Amniotic epithelial cell (primary cell): ENCODE measurements at regions not wholly inside any gene's neighbourhood (a gene's known extent, or its start where the extent isn't known, plus 50 kb on each side); places are given as distances from the start of the nearest gene placed in this dataset.

Source experiments
- DNase-seq: peaks from one replicate; pipeline ENCODE4 v3.0.0-alpha.2; 2010; ENCODE audit warnings: low read depth

DNA sequence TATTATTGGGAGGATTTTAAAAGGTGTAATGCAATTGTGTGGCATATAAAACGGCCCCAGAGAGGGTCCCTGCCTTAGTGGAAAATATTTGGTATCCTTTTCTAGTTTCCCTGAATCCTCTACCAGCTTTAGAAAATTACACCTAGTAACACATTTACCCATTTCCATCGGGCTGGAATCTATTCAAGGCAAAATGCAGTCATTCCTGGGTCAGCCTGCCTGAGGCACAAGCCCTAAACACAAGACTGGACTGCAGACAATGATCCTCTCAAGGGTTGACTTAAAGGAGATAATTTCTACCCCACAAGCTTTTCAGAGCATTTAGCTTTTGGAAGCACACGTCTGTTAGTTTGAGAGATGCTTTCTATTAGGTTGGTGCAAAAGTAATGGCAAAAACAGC, 124.4 kb upstream of the ADAMTSL1 start:
- no peak for DNase-seq

- no peak for DNase-seq
These were observed 123.9 kb upstream of the ADAMTSL1 start for GRCh38 chr9:18350036-18350435.

DNA sequence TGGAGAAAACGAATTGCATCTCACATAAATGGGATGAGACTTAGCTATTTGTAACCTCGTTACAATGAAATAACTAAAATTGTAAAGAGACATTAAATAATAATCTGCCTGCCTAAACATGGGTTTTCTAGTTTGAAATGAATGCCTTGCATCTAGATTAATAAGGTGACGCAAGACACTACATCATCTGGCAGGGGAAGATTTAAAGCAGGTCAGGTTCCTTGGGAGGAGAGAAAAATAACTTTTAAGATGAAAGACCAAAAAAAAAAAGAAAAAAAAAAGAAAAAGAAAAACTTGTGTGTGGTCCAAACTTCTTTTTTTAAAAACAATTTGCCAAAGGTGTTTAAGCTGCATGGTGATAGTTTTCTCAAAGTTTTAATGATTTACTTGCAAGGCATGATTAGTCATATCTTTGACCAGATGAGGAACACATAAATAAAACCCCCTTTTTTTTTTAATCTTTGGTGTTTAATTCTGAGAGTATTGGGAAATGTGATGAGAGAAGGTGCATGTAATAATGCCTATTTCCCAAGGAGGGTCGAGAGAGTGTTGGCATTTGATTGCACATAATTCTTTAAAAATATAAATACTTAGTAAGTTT, 122.9 kb upstream of the ADAMTSL1 start:
- DNase-seq = peak; percentile 58

- DNase-seq = no peak
These were observed 121.2 kb upstream of the ADAMTSL1 start for GRCh38 chr9:18352711-18353110.

GRCh38 chr9:18353473-18353872, 120.5 kb upstream of the ADAMTSL1 start:
- DNase-seq = no peak

DNA sequence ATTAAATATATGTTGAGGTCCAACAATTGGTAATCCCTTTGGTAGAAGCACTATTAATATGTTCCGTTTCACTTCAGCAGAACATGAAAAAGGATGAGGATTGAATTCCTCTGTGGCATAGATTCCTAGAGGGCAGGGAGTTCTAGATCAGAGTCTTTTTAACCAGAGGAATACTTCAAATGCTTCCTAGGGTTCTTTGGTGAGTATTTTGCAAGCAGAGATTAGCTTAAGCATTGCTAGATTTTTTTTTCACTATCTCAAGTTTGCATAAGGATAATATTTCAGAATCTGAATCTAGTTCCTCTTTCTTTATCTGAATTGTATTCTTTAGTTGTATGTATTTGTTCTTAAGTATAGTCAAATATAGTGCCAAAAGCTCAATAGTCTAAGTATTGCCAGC, 116.6 kb upstream of the ADAMTSL1 start:
- peak; percentile 66 for DNase-seq

DNA sequence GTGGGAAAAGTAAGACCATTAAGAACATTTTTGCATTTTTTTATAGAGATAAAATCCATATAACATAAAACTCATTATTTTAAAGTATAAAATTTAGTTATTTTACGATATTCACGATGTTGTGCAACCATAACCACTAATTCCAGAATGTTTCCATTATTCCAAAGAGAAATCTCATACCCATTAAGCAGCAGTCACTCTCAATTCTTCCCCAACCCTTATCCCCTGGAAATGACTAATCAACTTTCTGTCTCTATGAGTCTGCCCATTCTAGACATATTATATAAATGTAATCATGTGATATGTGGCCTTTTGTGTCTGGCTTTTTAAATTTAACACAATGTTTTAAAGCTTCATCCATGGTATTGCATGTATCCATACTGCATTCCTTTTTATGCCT, 115.6 kb upstream of the ADAMTSL1 start:
- DNase-seq = no peak

- DNase-seq = peak; percentile 46
These were observed 114.6 kb upstream of the ADAMTSL1 start for GRCh38 chr9:18359335-18359734.

DNA sequence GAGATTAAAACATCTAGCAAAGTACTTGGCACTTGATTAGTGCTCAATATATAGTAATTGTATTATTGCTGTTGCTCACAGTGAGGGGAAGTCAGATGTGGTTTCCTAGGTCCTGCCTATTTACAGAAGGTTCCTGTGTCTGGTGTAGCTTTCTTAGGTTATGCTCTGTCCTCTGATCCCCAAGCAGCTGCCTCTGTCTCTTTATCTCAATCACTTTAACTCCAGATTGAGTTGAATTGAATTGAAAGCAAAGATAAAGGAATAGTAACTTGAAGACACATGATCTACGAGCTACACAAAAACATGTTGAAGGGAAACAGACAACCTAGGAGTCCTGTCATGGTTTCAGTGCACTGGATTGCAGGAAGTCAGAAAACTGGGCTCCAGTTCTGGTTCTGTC, 113.9 kb upstream of the ADAMTSL1 start:
- no peak for DNase-seq

DNA sequence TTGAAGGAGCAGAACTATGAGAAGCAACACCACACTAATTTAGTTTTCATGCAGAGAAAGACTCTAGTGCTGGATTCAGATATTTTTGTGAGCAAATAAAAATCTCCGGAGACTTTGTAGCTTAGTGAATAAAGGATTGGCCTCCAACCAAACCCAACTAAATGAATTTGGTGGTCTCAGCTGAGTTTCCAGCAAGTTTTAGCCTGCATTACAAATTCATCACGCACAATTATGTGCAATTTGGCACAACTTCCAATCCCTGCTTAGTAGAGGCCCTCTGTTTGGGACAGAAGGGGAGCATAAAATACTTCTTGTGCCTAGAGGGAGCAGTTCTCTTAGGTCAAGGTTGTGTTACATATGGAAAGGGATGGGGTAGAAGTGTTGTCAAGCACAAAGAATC, 112.3 kb upstream of the ADAMTSL1 start:
- no peak for DNase-seq

- no peak for DNase-seq
These were observed 111.8 kb upstream of the ADAMTSL1 start for GRCh38 chr9:18362166-18362565.

DNA sequence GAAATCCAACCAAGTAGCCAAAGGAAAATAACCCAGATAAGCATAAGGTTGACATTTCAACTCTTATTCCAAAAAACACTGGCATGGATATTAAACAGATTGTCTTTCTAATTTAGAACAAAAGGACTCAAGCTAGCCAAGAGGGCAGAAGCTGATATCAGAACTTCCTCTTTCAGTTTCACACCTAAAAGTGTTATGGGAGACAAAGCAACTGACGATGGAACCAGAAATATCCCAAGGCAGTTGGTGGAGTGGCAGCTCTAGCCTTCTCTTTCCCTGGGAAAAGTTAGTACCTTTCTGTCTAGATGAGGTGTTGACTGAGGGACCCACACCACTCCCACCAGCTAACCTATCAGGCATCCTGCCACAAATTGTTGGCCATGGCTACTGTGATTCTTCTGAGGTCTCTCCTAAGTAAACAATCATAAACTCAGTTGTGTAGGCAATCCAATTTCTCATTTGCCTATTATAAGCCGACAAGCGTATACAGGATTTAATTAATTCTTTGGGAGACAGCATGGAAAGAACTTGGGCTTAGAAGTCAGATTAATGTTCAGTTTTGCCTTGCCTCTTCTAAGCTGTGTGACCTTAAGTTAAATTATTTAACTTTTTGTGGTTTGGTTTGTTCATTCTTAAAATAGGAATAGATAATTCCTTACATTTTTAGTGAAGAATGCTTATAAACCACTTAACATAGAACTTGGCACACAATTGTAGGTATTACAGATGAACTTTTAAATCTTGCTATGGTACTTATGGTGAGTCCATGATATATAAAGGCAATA, 110.9 kb upstream of the ADAMTSL1 start:
- peak; percentile 63 for DNase-seq

- DNase-seq = no peak
These were observed 108.3 kb upstream of the ADAMTSL1 start for GRCh38 chr9:18365651-18366050.

DNA sequence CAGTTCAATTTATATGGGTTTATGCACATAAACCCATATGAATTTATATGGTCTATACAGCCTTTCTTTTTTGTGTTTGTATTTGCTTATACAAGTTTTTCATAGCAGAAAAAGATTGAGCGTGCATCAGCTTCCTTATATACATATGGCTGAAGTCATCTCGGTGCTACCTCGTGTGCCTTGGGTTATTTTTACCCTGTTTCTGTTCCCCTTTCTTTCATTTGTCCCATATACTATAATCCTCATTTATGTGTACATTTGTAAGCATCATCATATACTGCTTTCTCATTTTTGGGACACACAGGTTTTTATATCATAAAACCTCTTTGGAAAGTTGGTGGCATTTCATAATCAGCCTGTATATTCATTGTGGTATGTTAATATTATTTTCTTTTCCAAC, 107.8 kb upstream of the ADAMTSL1 start:
- no peak for DNase-seq

DNA sequence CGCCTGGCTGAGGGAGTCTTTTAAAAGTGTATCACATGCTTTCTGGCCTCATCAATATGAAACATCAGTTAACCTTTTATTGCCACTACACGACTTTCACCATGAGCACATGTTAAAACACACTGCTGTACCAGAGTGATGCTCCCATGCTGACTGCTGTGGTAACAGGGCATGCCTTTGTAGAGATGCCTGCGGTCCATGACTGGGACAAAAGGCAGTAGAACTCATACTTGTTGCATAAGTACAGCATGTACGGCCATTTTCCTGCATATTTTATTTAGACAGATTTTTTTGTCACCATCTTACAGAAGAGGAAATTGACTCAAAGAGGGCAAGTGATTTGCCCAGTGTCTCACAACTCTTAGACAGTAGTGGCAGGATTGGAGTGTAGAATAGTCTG, 105.7 kb upstream of the ADAMTSL1 start:
- DNase-seq = peak; percentile 20

DNA sequence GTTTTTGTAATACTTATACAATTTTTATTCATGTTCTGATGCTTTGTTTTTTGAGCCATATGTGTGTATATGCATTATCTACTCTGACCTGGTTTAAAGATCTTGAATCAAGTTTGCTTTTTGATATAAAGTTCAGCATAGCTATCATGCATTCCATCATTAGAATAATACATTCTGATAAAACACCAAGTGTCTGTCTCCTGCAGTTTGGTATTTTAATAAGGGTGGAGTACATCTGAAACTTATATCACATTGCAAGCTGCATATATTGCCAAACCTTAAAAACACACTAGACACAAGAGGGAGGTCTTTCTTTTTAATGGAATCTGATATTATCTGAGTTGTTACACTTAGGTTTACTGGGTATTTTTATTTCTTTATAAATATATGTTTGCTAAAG, 102.8 kb upstream of the ADAMTSL1 start:
- no peak for DNase-seq

DNA sequence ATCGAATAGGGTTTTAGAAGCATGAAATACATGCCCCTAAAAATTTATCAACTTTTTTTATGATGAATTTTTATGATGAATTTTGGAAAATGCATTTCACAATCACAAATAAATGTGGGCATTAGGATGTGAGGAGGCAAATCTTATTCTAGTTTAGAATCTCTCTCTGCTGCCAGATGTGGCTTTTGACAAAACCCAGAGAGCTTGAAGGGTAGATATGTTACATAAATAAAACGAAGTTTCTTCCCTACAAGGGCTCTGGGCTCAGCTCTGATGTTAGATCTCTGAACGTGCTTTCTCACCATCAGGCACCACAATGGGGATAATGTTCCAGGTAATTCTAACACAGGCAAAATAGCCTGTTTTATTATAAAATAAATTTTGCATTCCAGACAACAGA, 102.3 kb upstream of the ADAMTSL1 start:
- peak; percentile 17 for DNase-seq

DNA sequence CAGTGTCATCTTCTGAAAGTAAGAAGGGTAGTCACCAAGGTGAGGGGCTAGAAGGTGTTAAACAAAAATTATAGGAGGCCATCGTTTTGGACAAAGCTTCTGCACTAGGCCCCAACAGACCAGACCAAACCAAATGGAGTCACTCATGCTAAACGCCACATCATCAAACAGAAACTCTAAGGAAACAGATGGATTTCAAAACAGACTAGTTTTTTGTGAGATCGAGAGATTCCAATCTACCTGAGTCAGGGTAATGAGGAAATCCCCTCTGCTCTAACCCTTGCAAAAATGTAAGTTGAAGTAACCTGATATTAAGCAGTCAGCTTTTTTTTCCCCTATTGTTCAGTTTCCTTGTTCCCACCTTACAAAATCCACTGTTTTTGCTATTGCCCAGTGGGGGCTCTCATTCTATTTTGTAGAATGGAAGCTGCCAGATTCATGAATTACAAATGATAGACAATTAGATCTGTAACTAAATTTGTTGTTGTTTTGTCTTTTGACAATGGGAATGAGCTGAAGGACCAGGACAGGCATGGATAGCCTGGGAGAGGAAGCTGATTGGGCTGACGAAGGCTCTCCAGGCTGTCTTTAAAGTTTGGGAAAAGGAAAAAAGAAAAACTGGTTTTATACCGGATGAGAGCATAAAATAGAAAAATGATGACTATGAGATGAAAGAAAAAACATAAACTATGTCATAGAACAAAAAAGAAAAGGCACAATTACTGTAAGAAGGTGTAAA, 94.7 kb upstream of the ADAMTSL1 start:
- DNase-seq = peak; percentile 86

DNA sequence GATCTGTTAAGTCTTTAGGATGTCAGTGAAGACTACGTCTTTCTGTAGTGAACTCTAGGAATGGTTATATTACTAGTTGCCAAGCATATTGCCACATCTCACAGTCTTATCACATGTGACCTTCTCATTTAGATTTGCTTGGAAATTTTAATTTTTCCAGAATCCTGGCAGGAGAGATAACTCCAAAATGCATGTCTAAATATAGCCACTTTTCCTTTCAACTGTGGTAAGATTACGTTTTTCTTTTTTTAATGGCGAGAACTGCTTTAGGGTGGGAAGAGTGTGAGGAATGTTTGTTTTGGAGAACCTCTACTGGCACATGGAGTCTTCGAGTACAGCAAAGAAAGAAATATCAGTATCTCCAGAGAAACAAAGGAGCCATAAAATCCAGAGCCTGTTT, 91.7 kb upstream of the ADAMTSL1 start:
- DNase-seq = peak; percentile 13

DNA sequence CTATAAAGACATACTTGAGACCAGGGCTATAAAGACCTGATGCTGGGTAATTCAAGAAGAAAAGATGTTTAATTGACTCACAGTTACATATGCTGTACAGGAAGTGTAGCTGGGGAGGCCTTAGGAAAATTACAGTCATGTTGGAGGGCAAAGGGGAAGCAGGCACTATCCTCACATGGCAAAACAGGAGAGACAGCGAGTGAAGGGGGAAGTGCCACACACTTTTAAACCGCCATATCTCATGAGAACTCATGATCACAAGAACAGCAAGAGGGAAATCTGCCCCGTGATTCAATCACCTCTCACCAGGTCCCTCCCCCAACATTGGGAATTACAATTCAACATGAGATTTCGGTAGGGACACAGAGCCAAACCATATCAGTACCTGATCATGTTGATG, 89.9 kb upstream of the ADAMTSL1 start:
- no peak for DNase-seq

DNA sequence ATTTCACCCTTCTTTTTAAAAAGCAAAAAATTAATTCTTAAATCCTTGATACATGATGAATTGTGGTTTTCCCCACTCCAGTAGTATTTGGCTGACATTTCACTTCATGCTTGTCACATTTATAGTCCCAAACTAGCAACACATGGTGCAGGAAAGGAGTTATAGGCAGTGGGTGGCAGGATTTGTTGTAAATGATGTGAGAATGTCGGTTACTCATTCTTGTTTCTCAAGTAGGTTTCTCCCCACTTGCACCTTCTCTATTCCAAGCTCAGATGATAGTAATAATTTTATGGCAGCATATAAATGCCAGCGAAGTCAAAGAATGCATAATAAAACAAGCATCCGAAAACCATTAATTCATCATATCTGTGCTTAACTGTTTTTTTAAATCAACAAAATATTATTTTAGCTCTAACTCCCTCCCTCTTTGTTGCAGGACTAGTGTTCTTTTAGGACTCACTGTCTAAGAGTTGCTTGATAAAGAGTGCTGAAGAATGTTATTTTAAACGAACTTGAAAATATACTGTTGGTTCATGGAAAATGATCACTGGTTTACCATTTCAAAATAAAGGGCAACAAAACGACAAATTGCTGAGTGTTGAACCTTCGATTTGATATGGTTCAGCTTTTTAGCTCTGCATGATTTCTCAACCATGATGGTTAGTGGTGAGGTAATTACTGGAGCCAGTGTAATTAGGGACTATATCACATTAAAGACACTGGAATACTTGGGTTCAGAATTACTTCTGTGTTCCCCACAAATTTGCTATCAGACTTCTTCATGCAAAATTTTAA, 88.1 kb upstream of the ADAMTSL1 start:
- no peak for DNase-seq

- peak; percentile 32 for DNase-seq
These were observed 83.6 kb upstream of the ADAMTSL1 start for GRCh38 chr9:18390393-18390792.
